ENCODE measurements at regions not wholly inside any gene's neighbourhood (a gene's known extent, or its start where the extent isn't known, plus 50 kb on each side); places are given as distances from the start of the nearest gene placed in this dataset.
"Not testable (repeated sequence)": the region's sequence is repeated elsewhere in the genome, so short reads cannot be mapped to it uniquely, and the experiment has no call there.

DNA sequence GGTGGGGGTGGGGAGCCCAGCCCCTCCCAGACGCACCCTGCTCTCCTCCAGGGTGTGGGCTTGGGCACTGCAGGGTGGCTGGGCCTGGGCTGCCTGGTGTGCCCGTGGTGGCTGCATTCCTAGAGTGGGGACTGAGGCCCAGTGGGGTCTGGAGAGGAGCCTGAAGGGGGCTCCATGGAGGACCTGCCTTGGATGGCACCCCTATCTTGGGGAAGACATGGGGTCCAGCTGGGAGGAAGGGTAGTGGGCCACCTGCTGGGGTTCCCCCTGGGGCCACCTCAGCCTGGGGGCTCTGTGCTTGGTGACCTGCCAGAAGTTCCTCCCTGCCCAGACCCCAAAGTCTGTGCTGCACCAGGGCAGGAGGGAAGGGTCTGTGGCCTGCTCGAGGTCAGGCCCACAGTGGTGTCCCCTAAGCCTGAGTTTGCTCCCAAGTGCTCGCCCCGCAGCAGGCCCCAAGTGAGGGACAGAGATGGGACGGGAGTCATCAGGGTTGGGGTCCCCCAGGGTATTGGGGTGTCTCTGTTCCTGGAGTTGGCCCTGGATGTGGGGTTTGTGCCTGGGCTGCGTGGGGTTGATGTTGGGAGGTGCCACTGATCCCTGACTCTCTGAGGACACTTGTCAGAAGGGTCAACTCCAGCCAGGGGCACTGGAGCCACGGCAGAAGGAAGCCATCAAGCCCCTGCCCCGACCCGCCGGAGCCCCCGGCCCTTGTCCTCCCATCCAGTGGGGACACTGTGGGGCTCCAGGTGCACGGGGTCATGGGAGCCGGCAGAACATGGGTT lies 382.9 kb downstream of the TMEM121 start:
- TF ChIP-seq, protein P1, sequence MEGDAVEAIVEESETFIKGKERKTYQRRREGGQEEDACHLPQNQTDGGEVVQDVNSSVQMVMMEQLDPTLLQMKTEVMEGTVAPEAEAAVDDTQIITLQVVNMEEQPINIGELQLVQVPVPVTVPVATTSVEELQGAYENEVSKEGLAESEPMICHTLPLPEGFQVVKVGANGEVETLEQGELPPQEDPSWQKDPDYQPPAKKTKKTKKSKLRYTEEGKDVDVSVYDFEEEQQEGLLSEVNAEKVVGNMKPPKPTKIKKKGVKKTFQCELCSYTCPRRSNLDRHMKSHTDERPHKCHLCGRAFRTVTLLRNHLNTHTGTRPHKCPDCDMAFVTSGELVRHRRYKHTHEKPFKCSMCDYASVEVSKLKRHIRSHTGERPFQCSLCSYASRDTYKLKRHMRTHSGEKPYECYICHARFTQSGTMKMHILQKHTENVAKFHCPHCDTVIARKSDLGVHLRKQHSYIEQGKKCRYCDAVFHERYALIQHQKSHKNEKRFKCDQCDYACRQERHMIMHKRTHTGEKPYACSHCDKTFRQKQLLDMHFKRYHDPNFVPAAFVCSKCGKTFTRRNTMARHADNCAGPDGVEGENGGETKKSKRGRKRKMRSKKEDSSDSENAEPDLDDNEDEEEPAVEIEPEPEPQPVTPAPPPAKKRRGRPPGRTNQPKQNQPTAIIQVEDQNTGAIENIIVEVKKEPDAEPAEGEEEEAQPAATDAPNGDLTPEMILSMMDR (IDR thresholded peaks at IDR 0.05; ENCODE audit: low read depth, low read length), result no peak
- Histone ChIP-seq H3K4me3 (no peak overlapping the region), H3K4me1 (ENCODE audit: low read depth) (no peaks in the 10 kb centered on the region), H3K36me3 (no peaks in the 10 kb centered on the region), H3K27ac (no peak overlapping the region), H3K27me3 (no peaks in the 10 kb centered on the region), H3K9me3 (ENCODE audit: low read depth) (no peaks in the 10 kb centered on the region)
- no peak for DNase-seq (ENCODE audit: low read depth in 1 of 2, low spot score in 1 of 2)

GRCh38 chr14:105909828-105910120 lies 383.4 kb downstream of the TMEM121 start:
- H3K4me1 ChIP-seq (ENCODE audit: low read depth); H3K9me3 ChIP-seq (ENCODE audit: low read depth); H3K27ac ChIP-seq; H3K27me3 ChIP-seq; DNase-seq (ENCODE audit: low read depth in 1 of 2, low spot score in 1 of 2); H3K36me3 ChIP-seq; H3K4me3 ChIP-seq: not testable (repeated sequence)

GRCh38 chr14:105910426-105910825 lies 384.0 kb downstream of the TMEM121 start:
- H3K9me3 ChIP-seq (ENCODE audit: low read depth), result no peaks in the 10 kb centered on the region
- H3K4me3 ChIP-seq, result no peak overlapping the region
- H3K4me1 ChIP-seq (ENCODE audit: low read depth), result no peaks in the 10 kb centered on the region
- H3K36me3 ChIP-seq, result no peaks in the 10 kb centered on the region
- no peak overlapping the region for H3K27ac ChIP-seq
- no peak for DNase-seq (ENCODE audit: low read depth in 1 of 2, low spot score in 1 of 2)
- no peaks in the 10 kb centered on the region for H3K27me3 ChIP-seq
- TF ChIP-seq, protein P1 (IDR thresholded peaks at IDR 0.05; ENCODE audit: low read depth, low read length), result no peak

DNA sequence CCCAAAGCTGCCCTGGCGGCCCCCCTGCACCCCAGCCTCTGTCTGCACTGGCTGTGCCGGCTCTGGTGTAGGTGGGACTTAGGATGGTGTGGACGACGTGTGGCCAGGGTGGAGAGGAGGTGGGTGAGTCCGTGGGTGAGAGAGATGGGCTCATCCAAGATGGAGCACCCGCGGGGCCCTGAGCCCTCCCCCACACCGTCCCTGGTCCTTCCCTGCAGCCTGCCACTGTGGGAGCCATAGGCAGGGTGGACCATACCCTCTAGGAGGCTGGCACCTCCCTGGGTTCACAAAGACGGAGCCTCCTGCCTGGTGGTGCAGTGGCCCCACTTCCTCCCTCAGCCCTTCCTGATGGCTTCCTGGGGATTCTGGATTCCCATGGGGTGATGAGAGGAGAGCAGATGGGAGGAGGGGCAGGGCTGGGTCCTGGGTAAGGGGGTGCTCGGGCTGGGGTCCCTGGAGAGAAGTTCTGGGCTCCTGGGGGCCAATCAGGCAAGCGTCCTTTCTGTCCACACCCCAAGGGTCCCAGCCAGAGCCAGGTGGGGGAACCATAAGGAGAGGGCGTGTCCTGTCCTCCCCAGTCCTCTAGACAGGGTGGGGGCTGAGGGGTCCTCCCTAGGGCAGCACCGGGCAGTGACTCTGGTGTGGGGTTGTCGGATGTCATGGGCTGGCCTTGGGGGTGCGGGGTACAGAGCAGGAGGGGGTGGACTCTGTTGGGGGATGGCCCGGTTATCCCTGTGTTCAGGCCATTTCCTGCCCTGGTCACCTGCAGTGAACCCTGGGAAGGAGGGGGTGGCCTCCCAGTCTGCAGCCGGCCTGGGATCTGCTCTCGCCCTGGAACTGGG lies 384.8 kb downstream of the TMEM121 start:
- H3K27ac ChIP-seq, result no peak overlapping the region
- no peaks in the 10 kb centered on the region for H3K36me3 ChIP-seq
- H3K4me1 ChIP-seq (ENCODE audit: low read depth), result no peaks in the 10 kb centered on the region
- DNase-seq (ENCODE audit: low read depth in 1 of 2, low spot score in 1 of 2), result no peak
- no peak overlapping the region for H3K4me3 ChIP-seq
- TF ChIP-seq, protein P1 (IDR thresholded peaks at IDR 0.05; ENCODE audit: low read depth, low read length), result no peak
- no peaks in the 10 kb centered on the region for H3K9me3 ChIP-seq (ENCODE audit: low read depth)
- H3K27me3 ChIP-seq, result no peaks in the 10 kb centered on the region

- H3K9me3 ChIP-seq (ENCODE audit: low read depth); H3K36me3 ChIP-seq; H3K27me3 ChIP-seq; DNase-seq (ENCODE audit: low read depth in 1 of 2, low spot score in 1 of 2); H3K27ac ChIP-seq; H3K4me1 ChIP-seq (ENCODE audit: low read depth); H3K4me3 ChIP-seq: not testable (repeated sequence)
Observed at GRCh38 chr14:105911848-105912292, 385.5 kb downstream of the TMEM121 start.

GRCh38 chr14:105912641-105913180 lies 386.3 kb downstream of the TMEM121 start:
- DNase-seq (ENCODE audit: low read depth in 1 of 2, low spot score in 1 of 2), result no peak
- TF ChIP-seq, protein P1 (IDR thresholded peaks at IDR 0.05; ENCODE audit: low read depth, low read length), result no peak
- H3K9me3 ChIP-seq (ENCODE audit: low read depth), result no peaks in the 10 kb centered on the region
- no peak overlapping the region for H3K27ac ChIP-seq
- H3K27me3 ChIP-seq, result no peaks in the 10 kb centered on the region
- H3K4me3 ChIP-seq, result no peak overlapping the region
- H3K4me1 ChIP-seq (ENCODE audit: low read depth), result no peaks in the 10 kb centered on the region
- H3K36me3 ChIP-seq, result no peaks in the 10 kb centered on the region
